Astrocyte (in vitro differentiated cells and primary cell): ENCODE measurements at regions not wholly inside any gene's neighbourhood (a gene's known extent, or its start where the extent isn't known, plus 50 kb on each side); places are given as distances from the start of the nearest gene placed in this dataset.

ENCODE experiments used
- CTCF ChIP-seq: IDR thresholded peaks from 2 replicates; pipeline ENCODE4 v1.5.1; 2011; ENCODE audit warnings: low read depth, mild to moderate bottlenecking, inconsistent platforms, low read length, moderate library complexity; ENCODE audit not compliant: insufficient read depth
- EZH2 ChIP-seq: IDR thresholded peaks from 2 replicates; pipeline ENCODE4 v1.6.1; 2012; ENCODE audit warnings: mild to moderate bottlenecking, low read length, inconsistent platforms; ENCODE audit not compliant: insufficient read depth

GRCh38 chr10:29922892-29923291 lies 136.5 kb downstream of the JCAD start:
- TF ChIP-seq CTCF (no peak), EZH2 (no peak)
